WTC11 (cell line): ENCODE measurements at regions not wholly inside any gene's neighbourhood (a gene's known extent, or its start where the extent isn't known, plus 50 kb on each side); places are given as distances from the start of the nearest gene placed in this dataset.

Source experiments
- ATF2 ChIP-seq: sonication (generic); formaldehyde crosslinking; IDR thresholded peaks from 2 replicates; pipeline ENCODE4 v1.8.1; 2022; ENCODE audit warnings: low read depth, missing genetic modification reagents, borderline replicate concordance
- ATF6 ChIP-seq: sonication (generic); formaldehyde crosslinking; IDR thresholded peaks from 2 replicates; pipeline ENCODE4 v1.8.1; 2023; ENCODE audit warnings: mild to moderate bottlenecking, missing genetic modification reagents
- CREM ChIP-seq: sonication (generic); formaldehyde crosslinking; IDR thresholded peaks from 2 replicates; pipeline ENCODE4 v1.8.1; 2022; ENCODE audit warnings: mild to moderate bottlenecking, missing genetic modification reagents, moderate library complexity
- CTCF ChIP-seq: fragments of 200-600 bp; IDR thresholded peaks from 2 replicates; pipeline ENCODE4 v1.8.0; 2022; ENCODE audit warnings: antibody characterized with exemption
- GRHL2 ChIP-seq: fragments of 250-450 bp; sonication (Bioruptor Pico); IDR thresholded peaks from 2 replicates; pipeline ENCODE4 v1.8.0; 2022; ENCODE audit warnings: mild to moderate bottlenecking, moderate library complexity; ENCODE audit not compliant: insufficient replicate concordance, severe bottlenecking
- JUN ChIP-seq: sonication (generic); formaldehyde crosslinking; IDR thresholded peaks from 2 replicates; pipeline ENCODE4 v1.8.0; 2023; ENCODE audit warnings: mild to moderate bottlenecking, missing genetic modification reagents
- NR2C2 ChIP-seq: sonication (generic); formaldehyde crosslinking; IDR thresholded peaks from 2 replicates; pipeline ENCODE4 v1.8.0; 2022; ENCODE audit warnings: mild to moderate bottlenecking, missing genetic modification reagents
- TF ChIP-seq, protein P1 (sequence below): sonication (generic); formaldehyde crosslinking; IDR thresholded peaks from 2 replicates; pipeline ENCODE4 v1.8.0; 2022; ENCODE audit warnings: mild to moderate bottlenecking, missing genetic modification reagents
- TF ChIP-seq, protein P2 (sequence below): sonication (generic); formaldehyde crosslinking; IDR thresholded peaks from 2 replicates; pipeline ENCODE4 v1.8.1; 2022; ENCODE audit warnings: low read depth, mild to moderate bottlenecking, moderate library complexity, missing genetic modification reagents, borderline replicate concordance

DNA sequence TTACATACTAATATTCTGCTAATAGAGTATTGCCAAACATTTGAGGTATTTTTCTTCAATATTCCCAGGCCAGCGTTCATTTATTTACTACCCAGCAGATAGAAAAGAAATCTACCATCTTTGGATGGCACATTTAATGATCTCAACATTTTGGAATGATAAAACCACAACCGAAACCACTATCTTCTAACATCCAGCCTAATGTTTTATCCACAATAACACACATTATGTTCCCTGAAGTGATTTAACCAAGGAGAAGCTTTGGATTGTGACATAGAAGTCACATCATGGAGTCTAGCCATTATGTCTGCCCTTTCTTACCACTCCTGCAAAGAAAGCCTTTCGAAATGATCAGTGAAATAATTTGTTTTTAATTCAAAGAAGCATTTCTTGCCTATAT lies 497.1 kb upstream of the PLXNA2 start:
- TF ChIP-seq CTCF: no peak
- TF ChIP-seq JUN: no peak
- no peak for TF ChIP-seq NR2C2
- TF ChIP-seq, protein P1, sequence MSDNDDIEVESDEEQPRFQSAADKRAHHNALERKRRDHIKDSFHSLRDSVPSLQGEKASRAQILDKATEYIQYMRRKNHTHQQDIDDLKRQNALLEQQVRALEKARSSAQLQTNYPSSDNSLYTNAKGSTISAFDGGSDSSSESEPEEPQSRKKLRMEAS (CRISPR knock-in tag): no peak
- TF ChIP-seq CREM (CRISPR knock-in tag): no peak
- TF ChIP-seq, protein P2, sequence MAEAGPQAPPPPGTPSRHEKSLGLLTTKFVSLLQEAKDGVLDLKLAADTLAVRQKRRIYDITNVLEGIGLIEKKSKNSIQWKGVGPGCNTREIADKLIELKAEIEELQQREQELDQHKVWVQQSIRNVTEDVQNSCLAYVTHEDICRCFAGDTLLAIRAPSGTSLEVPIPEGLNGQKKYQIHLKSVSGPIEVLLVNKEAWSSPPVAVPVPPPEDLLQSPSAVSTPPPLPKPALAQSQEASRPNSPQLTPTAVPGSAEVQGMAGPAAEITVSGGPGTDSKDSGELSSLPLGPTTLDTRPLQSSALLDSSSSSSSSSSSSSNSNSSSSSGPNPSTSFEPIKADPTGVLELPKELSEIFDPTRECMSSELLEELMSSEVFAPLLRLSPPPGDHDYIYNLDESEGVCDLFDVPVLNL (CRISPR knock-in tag): no peak
- TF ChIP-seq ATF2 (CRISPR knock-in tag): no peak
- TF ChIP-seq GRHL2: no peak
- TF ChIP-seq ATF6 (CRISPR knock-in tag): no peak
